Stimulated activated CD8-positive, alpha-beta memory T cell treated with anti-CD3 and anti-CD28 coated beads, Interleukin-12 subunit alpha, Interleukin-12 subunit beta, amount 100 ng/mL, for 4 hours (primary cell): ENCODE measurements at regions not wholly inside any gene's neighbourhood (a gene's known extent, or its start where the extent isn't known, plus 50 kb on each side); places are given as distances from the start of the nearest gene placed in this dataset.
"Not testable (repeated sequence)": the region's sequence is repeated elsewhere in the genome, so short reads cannot be mapped to it uniquely, and the experiment has no call there.

ENCODE experiments used
- DNase-seq: peaks from one replicate; pipeline ENCODE4 v3.0.0-alpha.2; 2020; ENCODE audit warnings: low read depth

DNA sequence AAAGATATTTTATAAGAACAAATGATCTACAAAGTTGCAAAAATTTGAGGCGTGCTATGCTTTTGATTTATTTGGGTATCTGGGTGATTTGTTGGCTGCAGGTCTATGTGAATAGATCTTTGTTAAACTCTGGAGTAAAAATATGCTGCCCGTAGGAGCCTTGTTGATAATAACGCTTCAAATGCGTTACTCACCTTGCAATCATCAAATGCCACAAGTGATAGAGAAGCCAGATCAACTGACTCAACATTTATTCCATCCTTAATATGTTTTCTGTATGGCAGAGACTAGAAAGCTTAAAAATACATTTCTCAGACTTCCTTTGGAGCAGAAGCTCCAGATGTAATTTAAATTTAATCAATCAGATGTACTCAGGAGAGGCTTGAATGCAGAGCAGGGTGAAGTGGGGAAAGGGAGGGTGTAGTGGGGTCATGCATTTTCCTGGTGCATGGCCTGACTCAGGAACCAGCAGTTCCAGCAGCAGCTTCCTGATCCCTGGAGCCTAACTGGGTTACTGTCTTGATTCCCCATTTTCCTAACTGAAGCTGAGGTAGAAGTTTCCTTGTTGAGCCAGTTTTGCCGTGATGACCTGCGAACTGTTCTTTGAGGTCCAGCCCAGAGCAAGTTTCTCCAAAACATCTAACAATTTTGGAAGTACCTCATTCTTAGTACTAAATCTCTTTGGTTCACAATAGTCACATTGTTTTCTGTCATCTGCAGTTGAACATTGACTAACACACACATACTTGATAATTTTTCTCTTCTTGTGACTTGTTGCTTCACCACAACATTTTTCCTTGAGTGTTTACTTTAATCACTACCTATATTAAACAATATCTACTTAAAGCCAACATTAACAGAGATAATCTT, 284.7 kb upstream of the CWC22 start:
- DNase-seq = no peak

- DNase-seq = no peak
Observed at GRCh38 chr2:180291060-180291459, 284.0 kb upstream of the CWC22 start.

GRCh38 chr2:180289627-180290026, 282.5 kb upstream of the CWC22 start:
- DNase-seq = no peak

- DNase-seq = no peak
Observed at GRCh38 chr2:180279581-180279980, 272.5 kb upstream of the CWC22 start.

DNA sequence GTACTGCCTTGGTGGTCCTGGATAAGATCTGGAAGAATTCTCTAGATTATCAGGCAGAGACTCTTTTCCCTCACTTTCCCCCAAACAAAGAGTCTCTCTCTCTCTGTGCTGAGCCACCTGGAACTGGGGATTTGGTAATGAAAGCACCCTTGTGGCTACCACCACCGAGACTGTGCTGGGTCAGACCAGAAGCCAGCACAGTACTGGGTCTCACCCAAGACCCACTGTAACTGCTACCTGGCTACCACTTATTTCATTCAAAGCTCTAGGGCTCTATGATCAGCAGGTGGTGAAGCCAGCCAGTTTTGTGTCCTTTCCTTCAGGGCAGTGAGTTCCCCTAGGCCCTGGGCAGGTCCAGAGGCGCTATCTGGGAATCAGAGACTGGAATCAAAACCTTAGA, 269.6 kb upstream of the CWC22 start:
- DNase-seq = no peak

DNA sequence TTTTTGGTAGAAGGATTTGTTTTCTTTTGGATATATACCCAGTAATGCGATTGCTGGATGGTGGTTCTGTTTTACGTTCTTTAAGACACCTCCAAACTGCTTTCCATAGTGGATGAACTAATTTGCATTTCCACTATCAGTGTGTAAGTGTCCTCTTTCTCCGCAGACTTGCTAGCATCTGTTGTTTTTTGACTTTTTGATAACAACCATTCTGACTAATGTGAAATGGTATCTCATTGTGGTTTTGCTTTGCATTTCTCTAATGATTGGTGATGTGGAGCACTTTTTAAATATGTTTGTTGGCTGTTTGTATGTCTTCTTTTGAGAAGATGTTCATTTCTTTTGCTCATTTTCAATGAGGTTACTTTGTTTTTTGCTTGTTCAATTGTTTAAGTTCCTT, 260.9 kb upstream of the CWC22 start:
- DNase-seq = no peak

- no peak for DNase-seq
Observed at GRCh38 chr2:180261976-180262375, 254.9 kb upstream of the CWC22 start.

DNA sequence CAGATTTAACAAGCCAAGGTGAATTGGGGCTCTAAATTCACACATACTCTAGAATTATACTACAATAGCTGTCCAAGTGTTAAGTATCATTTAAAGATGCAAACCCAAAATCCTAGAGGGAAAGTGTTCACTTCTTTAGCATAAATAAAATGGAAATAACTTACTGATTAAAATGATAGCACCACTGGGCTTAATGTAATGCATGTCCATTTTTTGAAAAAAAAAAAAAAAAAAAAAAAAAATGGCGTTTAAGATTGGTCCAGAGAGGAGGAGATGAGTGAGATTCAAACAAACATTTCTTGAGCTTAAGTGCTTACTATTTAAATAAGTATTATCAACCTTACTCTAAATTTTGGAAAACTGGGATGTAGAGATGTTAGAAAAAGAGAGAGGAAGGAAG, 251.5 kb upstream of the CWC22 start:
- DNase-seq = no peak

- DNase-seq = no peak
Observed at GRCh38 chr2:180258041-180258537, 251.0 kb upstream of the CWC22 start.

GRCh38 chr2:180257247-180257646, 250.2 kb upstream of the CWC22 start:
- no peak for DNase-seq

DNA sequence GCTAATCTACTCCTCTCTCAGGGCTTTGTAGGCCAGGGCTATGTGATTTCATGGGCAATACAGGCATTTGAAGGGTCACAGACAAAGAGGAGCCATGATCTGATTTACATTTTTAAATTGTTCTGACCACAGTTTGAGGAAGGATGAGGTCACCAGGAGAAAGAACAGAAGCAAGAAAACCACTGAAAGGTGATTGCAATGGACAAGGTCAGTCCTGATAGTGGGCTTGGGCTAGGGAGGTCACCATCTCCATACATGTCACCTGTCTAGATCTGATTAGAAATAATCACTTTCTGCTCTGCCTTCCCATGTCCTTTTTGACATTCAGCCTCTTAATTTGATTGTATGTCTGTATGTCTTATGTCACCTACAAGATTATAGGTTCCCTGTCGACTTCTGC, 248.9 kb upstream of the CWC22 start:
- no peak for DNase-seq

DNA sequence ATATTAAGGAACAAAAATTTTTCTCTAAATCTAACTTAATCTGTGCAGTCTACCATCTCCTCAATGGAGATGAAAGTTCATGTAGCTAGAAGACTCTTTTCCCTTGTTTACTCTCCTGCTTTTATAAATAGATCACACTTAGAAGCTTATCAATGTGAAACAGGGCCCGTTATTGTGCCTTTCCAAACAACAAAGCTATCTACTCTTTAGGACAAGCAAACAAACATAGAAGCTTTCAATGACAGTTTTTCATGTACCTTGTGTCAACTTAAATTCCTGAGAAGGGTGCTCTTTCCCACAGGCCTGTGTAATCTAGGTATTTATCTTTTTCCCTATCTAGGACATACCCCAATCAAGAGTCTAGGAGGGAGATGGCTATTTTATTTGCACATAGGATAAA, 247.8 kb upstream of the CWC22 start:
- no peak for DNase-seq

DNA sequence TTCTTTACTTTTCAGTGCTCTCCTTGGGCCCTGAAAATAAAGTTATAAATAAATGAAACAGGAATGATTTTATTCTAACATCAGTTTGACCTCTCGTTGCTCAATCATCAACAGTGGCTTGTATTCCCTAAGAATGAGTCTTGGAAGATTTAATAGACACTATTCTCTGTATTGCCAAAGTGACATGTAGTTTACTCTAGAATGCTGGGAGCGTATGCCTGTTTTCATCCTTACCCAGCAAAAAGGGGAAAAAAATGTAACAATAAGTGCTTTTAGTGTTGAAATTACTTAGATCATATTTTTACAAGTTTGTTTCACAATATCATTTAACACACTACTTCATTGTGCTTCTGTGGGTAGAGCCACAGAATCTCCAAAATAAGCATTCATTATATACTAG, 240.6 kb upstream of the CWC22 start:
- DNase-seq = no peak

- DNase-seq = no peak
Observed at GRCh38 chr2:180246268-180246667, 239.2 kb upstream of the CWC22 start.

DNA sequence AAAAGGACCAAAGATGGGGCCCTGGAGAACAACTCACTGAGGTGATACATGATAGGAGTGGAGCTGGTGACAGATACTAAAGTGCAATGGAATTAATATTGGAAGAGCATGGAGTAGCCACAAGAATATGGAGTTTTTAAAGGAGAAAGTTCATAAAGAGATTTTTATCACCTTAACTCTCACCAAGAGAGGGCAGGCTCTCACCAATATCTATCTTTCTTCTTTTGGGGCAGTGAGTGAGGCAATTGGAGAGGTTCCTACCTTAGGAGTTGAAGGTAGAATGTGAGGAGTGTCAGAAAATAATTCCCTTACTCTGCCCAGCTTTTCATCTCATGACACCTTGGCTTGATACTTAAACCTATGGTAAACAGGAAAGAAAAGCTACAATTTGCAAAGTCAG, 233.7 kb upstream of the CWC22 start:
- no peak for DNase-seq

GRCh38 chr2:180238729-180239128, 231.6 kb upstream of the CWC22 start:
- DNase-seq = no peak

DNA sequence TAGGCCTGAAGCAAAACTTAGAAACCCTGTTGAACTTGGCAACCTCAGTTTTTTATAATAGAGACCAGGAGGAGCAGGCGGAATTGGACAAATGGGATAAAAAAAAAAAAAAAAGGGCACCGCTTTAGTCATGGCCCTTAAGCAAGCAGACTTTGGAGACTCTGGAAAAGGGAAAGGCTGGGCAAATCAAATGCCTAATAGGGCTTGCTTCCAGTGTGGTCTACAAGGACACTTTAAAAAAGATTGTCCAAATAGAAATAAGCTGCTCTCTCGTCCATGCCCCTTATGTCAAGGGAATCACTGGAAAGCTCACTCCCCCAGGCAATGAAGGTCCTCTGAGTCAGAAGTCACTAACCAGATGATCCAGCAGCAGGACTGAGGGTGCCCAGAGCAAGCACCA, 229.0 kb upstream of the CWC22 start:
- DNase-seq = not testable (repeated sequence)

DNA sequence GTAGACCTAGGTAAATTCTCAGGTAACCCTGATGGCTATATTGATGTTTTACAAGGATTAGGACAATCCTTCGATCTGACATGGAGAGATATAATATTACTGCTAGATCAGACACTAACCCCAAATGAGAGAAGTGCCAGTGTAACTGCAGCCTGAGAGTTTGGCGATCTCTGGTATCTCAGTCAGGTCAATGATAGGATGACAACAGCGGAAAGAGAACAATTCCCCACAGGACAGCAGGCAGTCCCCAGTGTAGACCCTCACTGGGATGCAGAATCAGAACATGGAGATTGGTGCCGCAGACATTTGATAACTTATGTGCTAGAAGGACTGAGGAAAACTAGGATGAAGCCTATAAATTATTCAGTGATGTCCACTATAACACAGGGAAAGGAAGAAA, 228.4 kb upstream of the CWC22 start:
- DNase-seq = not testable (repeated sequence)

DNA sequence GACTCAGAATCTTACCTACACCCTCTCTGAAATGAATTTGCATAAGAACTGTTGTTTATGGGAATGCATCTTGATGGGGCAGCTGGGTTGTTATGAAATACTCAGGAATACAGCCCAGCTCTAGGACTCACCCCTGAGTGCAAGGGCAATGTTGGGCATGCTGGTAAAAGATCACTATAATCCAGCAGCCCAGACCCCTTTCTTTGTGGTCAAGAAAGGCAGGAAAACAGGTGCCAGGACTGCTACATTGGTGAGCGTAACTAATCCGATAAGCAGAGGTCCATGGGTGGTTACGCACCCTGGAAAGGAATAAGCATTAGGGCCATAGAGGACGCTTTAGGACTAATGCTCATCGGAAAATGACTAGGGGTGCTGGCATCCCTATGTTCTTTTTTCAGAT, 227.9 kb upstream of the CWC22 start:
- not testable (repeated sequence) for DNase-seq

DNA sequence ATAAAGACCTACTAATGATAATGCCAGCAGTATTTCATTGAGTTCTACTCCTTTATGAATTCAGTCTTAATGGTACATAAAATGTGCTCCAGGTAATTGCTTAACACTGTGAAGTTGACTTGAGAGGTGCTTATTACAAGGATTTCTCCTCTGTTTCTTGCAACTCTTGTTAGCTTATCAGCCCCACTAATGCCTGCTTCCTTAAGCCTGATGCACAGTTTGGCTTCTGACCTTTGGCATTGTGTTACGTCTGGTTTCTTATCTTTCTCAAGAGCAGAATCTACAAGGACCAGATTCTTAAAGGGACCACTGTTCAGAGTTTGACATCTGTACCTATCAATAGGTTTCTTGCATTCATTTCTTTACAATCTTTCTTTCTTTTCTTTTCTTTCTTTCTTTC, 223.9 kb upstream of the CWC22 start:
- no peak for DNase-seq

- no peak for DNase-seq
Observed at GRCh38 chr2:180227461-180227860, 220.4 kb upstream of the CWC22 start.

DNA sequence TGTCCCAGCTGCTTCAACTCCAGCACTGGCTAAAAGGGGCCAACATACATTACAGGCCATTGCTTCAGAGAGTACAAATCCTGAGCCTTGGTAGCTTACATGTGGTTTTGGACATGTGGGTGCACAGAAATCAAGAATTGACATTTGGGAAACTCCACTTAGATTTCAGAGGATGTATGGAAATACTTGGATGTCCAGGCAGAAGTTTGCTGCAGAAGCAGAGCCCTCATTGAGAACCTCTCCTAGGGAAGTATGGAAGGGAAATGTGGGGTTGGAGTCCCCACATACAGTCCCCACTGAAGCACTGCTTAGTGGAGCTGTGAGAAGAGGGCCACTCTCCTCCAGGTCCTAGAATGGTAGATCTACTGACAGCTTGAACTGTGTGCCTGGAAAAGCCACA, 218.0 kb upstream of the CWC22 start:
- DNase-seq = no peak

- no peak for DNase-seq
Observed at GRCh38 chr2:180222644-180223043, 215.5 kb upstream of the CWC22 start.

- no peak for DNase-seq
Observed at GRCh38 chr2:180219491-180219890, 212.4 kb upstream of the CWC22 start.
